Neural cell (in vitro differentiated cells): ENCODE measurements at regions not wholly inside any gene's neighbourhood (a gene's known extent, or its start where the extent isn't known, plus 50 kb on each side); places are given as distances from the start of the nearest gene placed in this dataset.

Source experiments
- H2AFZ ChIP-seq: fragments of 200-600, 300-800 bp; sonication (generic), shearing (Covaris generic); 2 replicates; pipeline ENCODE4 v1.6.0; 2014; ENCODE audit warnings: low read depth, mild to moderate bottlenecking, antibody characterized with exemption, low read length, moderate library complexity
- H3F3A ChIP-seq: fragments of 200-600 bp; shearing (Covaris generic); 2 replicates; pipeline ENCODE4 v1.6.1; 2016; ENCODE audit warnings: mild to moderate bottlenecking, moderate library complexity, mixed read lengths, antibody characterized with exemption, low read length; ENCODE audit not compliant: insufficient read depth, poor library complexity, severe bottlenecking
- H3K27ac ChIP-seq: fragments of 200-600, 300-800 bp; sonication (generic), shearing (Covaris generic); 2 replicates; pipeline ENCODE4 v1.5.1; 2014; ENCODE audit warnings: mild to moderate bottlenecking, low read length, moderate library complexity
- H3K27me3 ChIP-seq: fragments of 300-800, 200-600 bp; sonication (generic), shearing (Covaris generic); 2 replicates; pipeline ENCODE4 v1.6.0; 2014; ENCODE audit warnings: mild to moderate bottlenecking, low read depth, low read length, moderate library complexity; ENCODE audit not compliant: insufficient read depth
- H3K36me3 ChIP-seq: fragments of 300-800, 200-600 bp; sonication (generic), shearing (Covaris generic); 2 replicates; pipeline ENCODE4 v1.5.1; 2014; ENCODE audit warnings: mild to moderate bottlenecking, antibody characterized with exemption, low read length, moderate library complexity; ENCODE audit not compliant: insufficient read depth
- H3K4me2 ChIP-seq: fragments of 300-800, 200-600 bp; sonication (generic), shearing (Covaris generic); 2 replicates; pipeline ENCODE4 v1.6.0; 2014; ENCODE audit warnings: mild to moderate bottlenecking, low read length
- H3K4me3 ChIP-seq: fragments of 300-800, 200-600 bp; sonication (generic), shearing (Covaris generic); 2 replicates; pipeline ENCODE4 v1.5.1; 2014; ENCODE audit warnings: mild to moderate bottlenecking, low read length, moderate library complexity
- H3K79me2 ChIP-seq: fragments of 200-600 bp; shearing (Covaris generic); replicated peaks from 2 replicates; pipeline ENCODE4 v1.6.0; 2014; ENCODE audit warnings: mild to moderate bottlenecking, low read length, moderate library complexity; ENCODE audit not compliant: insufficient read depth
- H3K9ac ChIP-seq: fragments of 300-800, 200-600 bp; sonication (generic), shearing (Covaris generic); 2 replicates; pipeline ENCODE4 v1.6.1; 2016; ENCODE audit warnings: mild to moderate bottlenecking, low read length, mixed read lengths
- H3K9me2 ChIP-seq: fragments of 200-600 bp; shearing (Covaris generic); 2 replicates; pipeline ENCODE4 v1.6.1; 2016; ENCODE audit warnings: mild to moderate bottlenecking, low read length, mixed read lengths; ENCODE audit not compliant: insufficient read depth
- H3K9me3 ChIP-seq: fragments of 200-600, 300-800 bp; sonication (generic), shearing (Covaris generic); 2 replicates; pipeline ENCODE4 v1.6.1; 2016; ENCODE audit warnings: mild to moderate bottlenecking, mixed run types, low read length, moderate library complexity, mixed read lengths
- H4K20me1 ChIP-seq: fragments of 200-600 bp; shearing (Covaris generic); 2 replicates; pipeline ENCODE4 v1.6.1; 2016; ENCODE audit warnings: mild to moderate bottlenecking, mixed run types; ENCODE audit not compliant: insufficient read depth
- CTCF ChIP-seq: fragments of 450-650 bp; IDR thresholded peaks from 2 replicates; pipeline ENCODE4 v1.5.1; 2014; ENCODE audit warnings: antibody characterized with exemption, mild to moderate bottlenecking, moderate library complexity; ENCODE audit not compliant: poor library complexity, severe bottlenecking
- EP300 ChIP-seq: fragments of 450-650 bp; conservative IDR thresholded peaks from 2 replicates; pipeline ENCODE4 v1.6.1; 2014; ENCODE audit warnings: antibody characterized with exemption, mild to moderate bottlenecking, moderate library complexity; ENCODE audit not compliant: poor library complexity, severe bottlenecking
- EZH2 ChIP-seq: fragments of 200-600, 300-800 bp; shearing (Covaris generic), sonication (generic); IDR thresholded peaks from 2 replicates; pipeline ENCODE4 v1.6.1; 2014; ENCODE audit warnings: antibody characterized with exemption, low read length, borderline replicate concordance, mild to moderate bottlenecking; ENCODE audit not compliant: insufficient read depth, poor library complexity, severe bottlenecking
- MXI1 ChIP-seq: fragments of 450-650 bp; conservative IDR thresholded peaks from 2 replicates; pipeline ENCODE4 v1.6.1; 2014; ENCODE audit warnings: antibody characterized with exemption, mild to moderate bottlenecking; ENCODE audit not compliant: poor library complexity, severe bottlenecking
- POLR2AphosphoS5 ChIP-seq: IDR thresholded peaks from 2 replicates; pipeline ENCODE4 v1.6.1; 2012
- RAD21 ChIP-seq: fragments of 450-650 bp; conservative IDR thresholded peaks from 2 replicates; pipeline ENCODE4 v1.6.1; 2014; ENCODE audit warnings: antibody characterized with exemption, mild to moderate bottlenecking, moderate library complexity
- REST ChIP-seq: IDR thresholded peaks from 2 replicates; pipeline ENCODE4 v1.6.1; 2012; ENCODE audit warnings: borderline replicate concordance
- SMC3 ChIP-seq: fragments of 450-650 bp; conservative IDR thresholded peaks from 2 replicates; pipeline ENCODE4 v1.6.1; 2014; ENCODE audit warnings: antibody characterized with exemption, mild to moderate bottlenecking, moderate library complexity; ENCODE audit not compliant: poor library complexity
- TAF1 ChIP-seq: IDR thresholded peaks from 2 replicates; pipeline ENCODE4 v1.6.1; 2012; ENCODE audit warnings: low read depth

- H3K4me2 ChIP-seq = no peak overlapping the region
- H3K9ac ChIP-seq = no peak overlapping the region
- H2AFZ ChIP-seq = no peak overlapping the region
- no peaks in the 10 kb centered on the region for H3F3A ChIP-seq
- no peaks in the 10 kb centered on the region for H3K79me2 ChIP-seq
- H3K9me3 ChIP-seq = no peaks in the 10 kb centered on the region
- no peaks in the 10 kb centered on the region for H3K27me3 ChIP-seq
- TF ChIP-seq TAF1 = no peak
- no peak for TF ChIP-seq POLR2AphosphoS5
- TF ChIP-seq EP300 = no peak
- no peak for TF ChIP-seq SMC3
- no peak for TF ChIP-seq EZH2
- TF ChIP-seq RAD21 = no peak
- no peak for TF ChIP-seq MXI1
- no peak for TF ChIP-seq REST
- TF ChIP-seq CTCF = no peak
- no peak overlapping the region for H3K4me3 ChIP-seq
- H3K9me2 ChIP-seq = no peaks in the 10 kb centered on the region
- H4K20me1 ChIP-seq = no peaks in the 10 kb centered on the region
- no peaks in the 10 kb centered on the region for H3K36me3 ChIP-seq
- no peak overlapping the region for H3K27ac ChIP-seq
Observed at GRCh38 chr3:182485301-182485700, 308.0 kb upstream of the ATP11B start.

GRCh38 chr3:182486463-182486862, 306.8 kb upstream of the ATP11B start:
- Histone ChIP-seq H3K27ac (no peak overlapping the region), H3K4me3 (no peak overlapping the region), H3K9ac (no peak overlapping the region), H3K79me2 (no peaks in the 10 kb centered on the region), H3K9me2 (no peaks in the 10 kb centered on the region), H3F3A (no peaks in the 10 kb centered on the region), H3K27me3 (no peaks in the 10 kb centered on the region), H4K20me1 (no peaks in the 10 kb centered on the region), H3K36me3 (no peaks in the 10 kb centered on the region), H2AFZ (no peak overlapping the region), H3K4me2 (no peak overlapping the region), H3K9me3 (no peaks in the 10 kb centered on the region)
- no peak for TF ChIP-seq EZH2
- TF ChIP-seq POLR2AphosphoS5 = no peak
- no peak for TF ChIP-seq REST
- no peak for TF ChIP-seq MXI1
- TF ChIP-seq EP300 = no peak
- no peak for TF ChIP-seq TAF1
- TF ChIP-seq CTCF = no peak
- TF ChIP-seq SMC3 = no peak
- TF ChIP-seq RAD21 = no peak
